ENCODE measurements at regions not wholly inside any gene's neighbourhood (a gene's known extent, or its start where the extent isn't known, plus 50 kb on each side); places are given as distances from the start of the nearest gene placed in this dataset.

DNA sequence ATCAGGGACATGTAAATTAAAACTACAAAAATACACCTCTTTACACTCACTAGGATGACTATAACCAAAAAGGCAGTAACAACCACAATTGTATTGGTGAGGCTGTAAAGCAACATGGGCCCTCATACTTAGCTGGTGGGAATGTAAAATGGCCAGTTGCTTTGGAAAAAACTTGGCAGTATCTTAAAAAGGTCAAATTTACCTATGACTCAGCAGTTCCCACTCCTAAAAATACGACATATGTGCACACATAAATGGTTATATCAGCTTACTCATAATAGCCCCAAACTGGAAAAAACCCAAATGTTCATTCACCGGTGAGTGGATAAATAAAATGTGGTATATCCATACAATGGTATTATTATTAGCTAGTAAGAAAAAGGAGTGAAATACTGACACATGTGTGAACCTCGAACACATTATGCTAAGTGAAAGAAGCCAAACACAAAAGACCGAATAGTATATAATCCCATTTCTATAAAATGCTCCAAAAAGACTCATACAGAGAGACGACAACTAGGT lies 391.4 kb downstream of the NPIPA8 start:
- TF ChIP-seq CTCF (IDR thresholded peaks at IDR 0.05) (no peak), EZH2 (IDR thresholded peaks at IDR 0.05; ENCODE audit: borderline replicate concordance, insufficient read depth, low read depth, low read length, poor library complexity, severe bottlenecking) (no peak)

All from B cell (primary cell).